ENCODE measurements at regions not wholly inside any gene's neighbourhood (a gene's known extent, or its start where the extent isn't known, plus 50 kb on each side); places are given as distances from the start of the nearest gene placed in this dataset.

DNA sequence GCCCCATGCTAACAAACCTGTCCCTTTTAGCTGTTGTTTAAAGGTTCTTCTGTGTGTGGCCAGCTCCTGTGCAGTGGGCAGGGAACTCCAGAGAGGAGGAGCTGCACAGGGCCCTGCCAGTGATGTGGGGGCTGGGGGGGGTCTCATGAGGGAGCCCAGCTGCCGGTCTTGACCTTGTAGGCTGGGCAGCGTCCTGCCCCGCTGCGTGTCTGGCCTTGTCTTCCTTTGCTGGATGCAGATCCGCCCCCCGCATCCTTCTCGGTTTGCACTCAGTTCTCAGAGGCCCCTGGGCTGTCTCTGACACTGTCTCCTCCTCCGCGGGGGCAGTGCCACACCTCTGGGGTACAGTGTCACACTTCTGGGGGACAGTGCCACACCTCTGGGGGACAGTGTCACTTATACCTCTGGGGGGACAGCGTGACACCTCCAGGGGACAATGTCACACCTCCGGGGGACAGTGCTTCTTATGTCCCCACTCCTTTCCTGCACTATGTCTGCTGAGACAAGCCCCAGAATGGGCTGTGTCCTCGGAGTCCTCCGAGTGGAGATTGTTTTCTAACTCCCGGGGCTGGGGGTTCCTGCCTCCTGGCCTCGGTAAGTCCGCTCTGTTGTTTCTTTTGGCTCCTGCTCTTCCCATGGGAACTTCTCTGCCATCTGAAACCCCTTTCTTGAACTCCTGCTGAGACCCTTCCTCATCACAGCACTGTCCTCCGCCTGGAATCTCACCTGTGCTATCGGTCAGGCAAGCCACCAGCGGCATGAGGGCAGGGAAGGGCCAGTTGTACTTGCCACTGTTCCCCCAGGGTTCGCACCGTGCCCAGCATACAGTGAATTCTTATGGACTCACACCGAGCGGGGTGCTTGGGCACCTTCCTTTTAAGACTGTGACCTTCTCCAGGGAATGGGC, 788.3 kb downstream of the TBC1D22A start:
- TF ChIP-seq CTCF (IDR thresholded peaks at IDR 0.05; ENCODE audit: insufficient read depth, low read length, poor library complexity, severe bottlenecking) = no peak
- TF ChIP-seq EZH2phosphoT487 (conservative IDR thresholded peaks at IDR 0.05; ENCODE audit: low read length) = no peak
